ENCODE measurements at regions not wholly inside any gene's neighbourhood (a gene's known extent, or its start where the extent isn't known, plus 50 kb on each side); places are given as distances from the start of the nearest gene placed in this dataset.

DNA sequence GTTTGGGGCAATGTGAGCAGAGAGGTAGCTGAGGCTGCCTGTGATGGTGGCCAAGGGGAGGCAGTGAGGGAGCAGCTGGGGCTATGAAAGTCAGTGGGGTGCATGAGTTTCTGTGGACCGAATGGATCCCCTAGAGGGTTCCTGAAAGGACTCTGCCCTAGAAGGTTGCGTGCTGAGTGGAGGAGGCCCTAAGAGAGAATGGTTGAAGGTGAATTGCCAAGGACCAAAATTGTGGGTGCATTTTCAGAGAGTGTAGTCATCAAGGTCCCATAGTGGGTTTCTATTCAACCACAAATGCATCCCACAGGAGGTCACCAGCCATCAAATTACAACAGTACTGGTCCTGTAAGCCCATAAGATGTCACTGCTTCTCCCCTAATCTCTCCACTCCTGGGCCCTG is 298.3 kb downstream of the CDK5RAP2 start:
- TF ChIP-seq CTCF (IDR thresholded peaks at IDR 0.05; ENCODE audit: low read depth, low read length) = no peak
- TF ChIP-seq EZH2phosphoT487 (IDR thresholded peaks at IDR 0.05; ENCODE audit: low read depth) = no peak

All from OCI-LY3 (cell line).